Kidney (tissue), 13 donors: ENCODE measurements at regions not wholly inside any gene's neighbourhood (a gene's known extent, or its start where the extent isn't known, plus 50 kb on each side); places are given as distances from the start of the nearest gene placed in this dataset.

Source experiments
- DNase-seq, 5 donors: peaks; one replicate each; pipeline ENCODE4 v3.0.0-alpha.2; 2013 to 2020
- FAIRE-seq: peaks from 2 replicates; lab custom pipeline; 2012; peaks lifted over from hg19 to GRCh38; lab: Jason Lieb, UNC
- H3K27ac ChIP-seq, 2 donors: one replicate each; pipeline ENCODE4 v1.7.0; 2013; ENCODE audit warnings: low read depth in 2 of 2, low read length in 2 of 2, inconsistent platforms in 1 of 2
- H3K27me3 ChIP-seq: one replicate; pipeline ENCODE4 v1.7.1; 2013; ENCODE audit warnings: low read length, inconsistent platforms; ENCODE audit not compliant: control insufficient read depth, insufficient read depth
- H3K36me3 ChIP-seq, 3 donors: one replicate each; pipeline versions ENCODE4 v1.7.0 to v1.7.1; 2013; ENCODE audit warnings: low read length in 3 of 3, control low read depth in 1 of 3, inconsistent platforms in 1 of 3; ENCODE audit not compliant: insufficient read depth in 3 of 3, control insufficient read depth in 2 of 3
- H3K4me1 ChIP-seq, 3 donors: one replicate each; pipeline versions ENCODE4 v1.7.0 to v1.7.1; 2013; ENCODE audit warnings: low read length in 3 of 3, inconsistent platforms in 1 of 3, low read depth in 1 of 3; ENCODE audit not compliant: control insufficient read depth in 2 of 3, insufficient read depth in 2 of 3
- H3K4me3 ChIP-seq, 3 donors: one replicate each; pipeline versions ENCODE4 v1.7.0 to v1.8.1; 2013; ENCODE audit warnings: low read length in 3 of 3, control low read depth in 1 of 3, inconsistent platforms in 1 of 3
- H3K9ac ChIP-seq, 3 donors: one replicate each; pipeline versions ENCODE4 v1.7.0 to v1.7.1; 2013; ENCODE audit warnings: low read length in 3 of 3, control low read depth in 1 of 3, inconsistent platforms in 1 of 3
- H3K9me3 ChIP-seq, 3 donors: one replicate each; pipeline versions ENCODE4 v1.7.0 to v1.7.1; 2013; ENCODE audit warnings: low read length in 3 of 3, control low read depth in 1 of 3, inconsistent platforms in 1 of 3; ENCODE audit not compliant: control insufficient read depth in 2 of 3, insufficient read depth in 1 of 3
- CTCF ChIP-seq: IDR thresholded peaks from 3 replicates; pipeline ENCODE4 v1.5.1; 2012; ENCODE audit warnings: mild to moderate bottlenecking, moderate library complexity, borderline replicate concordance; ENCODE audit not compliant: insufficient read depth; ENCODE audit errors: extremely low read depth
- intact Hi-C: fragments of 100-400 bp; cut with DNase I; formaldehyde crosslinking; loops from one replicate; pipeline ENCODE4 v1.11.1; 2022
- donor health status: control.
- donor health status: control.
- donor health status: control.
- donor health status: control.
- donor health status: control.
- donor health status: DM: yes; HTN: yes; CAD: no.
- donor health status: Normal renal cell carcinoma (clear cell type).

DNA sequence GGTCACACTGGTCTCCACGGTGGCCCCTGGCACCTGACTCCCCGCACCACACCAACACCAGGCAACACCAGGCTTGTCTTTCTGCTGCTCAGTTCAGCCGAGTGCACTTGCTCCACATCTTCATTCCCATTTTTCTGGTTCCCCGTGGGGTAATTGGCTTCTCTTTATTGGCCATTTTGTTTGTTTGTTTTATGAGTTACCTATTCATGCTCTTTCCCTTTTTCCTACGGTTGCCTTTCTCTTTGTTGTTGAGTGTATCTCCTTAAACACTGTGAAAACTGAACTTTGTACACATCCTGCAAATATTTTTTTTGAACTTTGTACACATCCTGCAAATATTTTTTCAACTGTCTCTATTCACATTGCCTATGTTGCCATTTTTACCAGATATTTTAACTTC lies 834.0 kb downstream of the BRD1 start:
- TF ChIP-seq CTCF = no peak
- H3K4me1 ChIP-seq = no peaks in the 10 kb centered on the region
- no peak for DNase-seq
- no peak overlapping the region for H3K4me3 ChIP-seq
- intact Hi-C loops = no loop called here
- H3K9ac ChIP-seq = no peak overlapping the region
- no peak for FAIRE-seq
- peaks cover 0 to 6% (median 0%) of the 10 kb centered on the region in 3 donors for H3K9me3 ChIP-seq
- no peaks in the 10 kb centered on the region for H3K36me3 ChIP-seq
- no peak overlapping the region for H3K27ac ChIP-seq
- no peaks in the 10 kb centered on the region for H3K27me3 ChIP-seq

DNA sequence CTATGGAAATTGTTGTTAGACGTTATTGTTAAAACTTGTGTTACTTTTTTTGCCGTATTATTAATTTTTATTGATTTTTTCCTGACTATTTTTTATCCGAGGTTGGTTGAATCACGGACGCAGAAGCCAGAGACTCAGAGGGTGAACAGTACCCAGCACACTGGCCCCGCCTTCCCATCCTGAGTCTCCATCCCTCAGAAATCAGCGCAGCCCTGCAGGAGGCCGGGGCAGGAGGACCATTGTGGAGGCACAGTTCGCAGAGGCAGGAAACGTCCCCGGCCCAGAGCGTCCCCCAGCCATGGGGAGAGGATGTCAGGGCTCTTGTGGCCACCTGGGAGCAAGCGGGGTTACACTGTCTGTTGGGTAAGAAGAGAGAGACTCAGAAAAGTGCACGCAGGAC lies 843.0 kb downstream of the BRD1 start:
- intact Hi-C loops = no loop called here
- H3K36me3 ChIP-seq = no peaks in the 10 kb centered on the region
- no peaks in the 10 kb centered on the region for H3K4me1 ChIP-seq
- no peak overlapping the region for H3K4me3 ChIP-seq
- DNase-seq (no peak), FAIRE-seq (no peak)
- H3K27me3 ChIP-seq = no peaks in the 10 kb centered on the region
- H3K9ac ChIP-seq = no peak overlapping the region
- no peaks in the 10 kb centered on the region for H3K9me3 ChIP-seq
- no peak for TF ChIP-seq CTCF
- no peak overlapping the region for H3K27ac ChIP-seq

GRCh38 chr22:48982321-48982905 lies 845.3 kb downstream of the BRD1 start:
- Histone ChIP-seq H3K27me3 (no peaks in the 10 kb centered on the region), H3K36me3 (no peaks in the 10 kb centered on the region), H3K9ac (no peak overlapping the region), H3K4me3 (no peak overlapping the region), H3K4me1 (no peaks in the 10 kb centered on the region), H3K9me3 (no peaks in the 10 kb centered on the region), H3K27ac (no peak overlapping the region)
- no peak for TF ChIP-seq CTCF
- no peak for FAIRE-seq
- intact Hi-C loops = no loop called here
- DNase-seq = no peak
